Transverse colon (tissue), 4 donors: ENCODE measurements at regions not wholly inside any gene's neighbourhood (a gene's known extent, or its start where the extent isn't known, plus 50 kb on each side); places are given as distances from the start of the nearest gene placed in this dataset.

ENCODE experiments used
- DNase-seq: peaks from one replicate; pipeline ENCODE4 v3.0.0-alpha.2; 2019
- H3K27ac ChIP-seq, 4 donors: fragments of 200-600 bp; sonication (generic); 2 replicates each; pipeline ENCODE4 v1.5.1; 2016 to 2018; ENCODE audit warnings: inconsistent platforms in 4 of 4
- H3K27me3 ChIP-seq: fragments of 200-600 bp; sonication (generic); 2 replicates; pipeline ENCODE4 v1.5.1; 2017; ENCODE audit warnings: inconsistent platforms
- H3K36me3 ChIP-seq, 4 donors: fragments of 200-600 bp; sonication (generic); 2 replicates each; pipeline ENCODE4 v1.5.1; 2017 to 2019; ENCODE audit warnings: inconsistent platforms in 4 of 4
- H3K4me1 ChIP-seq, 4 donors: fragments of 200-600 bp; sonication (generic); 2 replicates each; pipeline ENCODE4 v1.5.1; 2017 to 2020; ENCODE audit warnings: inconsistent platforms in 4 of 4
- H3K4me3 ChIP-seq, 4 donors: fragments of 200-600 bp; sonication (generic); 1 replicate in 1 of 4; 2 replicates in 3 of 4; pipeline versions ENCODE4 v1.5.1 to v1.6.1; 2017 to 2019; ENCODE audit warnings: inconsistent platforms in 4 of 4
- H3K9me3 ChIP-seq, 2 donors: fragments of 200-600 bp; sonication (generic); 2 replicates each; pipeline ENCODE4 v1.5.1; 2017 to 2019; ENCODE audit warnings: inconsistent platforms in 2 of 2
- EP300 ChIP-seq: sonication (generic); formaldehyde crosslinking; IDR thresholded peaks from one replicate; pipeline ENCODE4 v1.6.1; 2017; ENCODE audit warnings: antibody characterized with exemption, low read depth
- POLR2A ChIP-seq: fragments of 450-650 bp; IDR thresholded peaks from one replicate; pipeline ENCODE4 v1.6.1; 2016; ENCODE audit warnings: antibody characterized with exemption, mild to moderate bottlenecking, moderate library complexity
- POLR2AphosphoS5 ChIP-seq, 3 donors: sonication (generic); formaldehyde crosslinking; IDR thresholded peaks; one replicate each; pipeline ENCODE4 v1.6.1; 2016; ENCODE audit warnings: antibody characterized with exemption in 3 of 3
- WGBS, 2 donors: methylation state at CpG; one replicate each; pipeline ENCODE4 v1.1.5; 2018; ENCODE audit warnings: low coverage in 1 of 2; 5-methylcytosine and 5-hydroxymethylcytosine counted together
- in situ Hi-C, 4 donors: fragments of 200-750 bp; cut with MboI; loops; one replicate each; pipeline versions ENCODE4 v1.15.0 to v1.15.1; 2017; ENCODE audit warnings: low sequenced_read_pairs in 3 of 4, low pct_ligation_motif_present in 1 of 4, low pct_unique_long_range_greater_than_20kb in 1 of 4
- intact Hi-C: fragments of 100-400 bp; cut with DNase I; formaldehyde crosslinking; loops from one replicate; pipeline ENCODE4 v1.15.1; 2023; ENCODE audit warnings: low total_unique reads
- TF ChIP-seq, protein P1 (sequence below), 5 experiments: fragments of 200-600 bp in 3 of 5; fragments of 450-650 bp in 2 of 5; sonication (generic) in 3 of 5; IDR thresholded peaks; 1 replicate in 2 of 5; 2 replicates in 3 of 5; pipeline ENCODE4 v1.5.1; 2016 to 2017; ENCODE audit warnings: antibody characterized with exemption in 5 of 5, inconsistent platforms in 3 of 5, mild to moderate bottlenecking in 2 of 5, moderate library complexity in 1 of 5

GRCh38 chr15:60208709-60209108 lies 189.1 kb downstream of the ANXA2 start:
- Histone ChIP-seq H3K9me3 (no peaks in the 10 kb centered on the region), H3K36me3 (no peaks in the 10 kb centered on the region), H3K4me1 (no peaks in the 10 kb centered on the region), H3K27ac (no peak overlapping the region), H3K27me3 (peaks cover 25% of the 10 kb centered on the region), H3K4me3 (no peak overlapping the region)
- in situ Hi-C loops, result no loop called here
- DNase-seq, result no peak
- intact Hi-C loops, result no loop called here
- TF ChIP-seq, protein P1, sequence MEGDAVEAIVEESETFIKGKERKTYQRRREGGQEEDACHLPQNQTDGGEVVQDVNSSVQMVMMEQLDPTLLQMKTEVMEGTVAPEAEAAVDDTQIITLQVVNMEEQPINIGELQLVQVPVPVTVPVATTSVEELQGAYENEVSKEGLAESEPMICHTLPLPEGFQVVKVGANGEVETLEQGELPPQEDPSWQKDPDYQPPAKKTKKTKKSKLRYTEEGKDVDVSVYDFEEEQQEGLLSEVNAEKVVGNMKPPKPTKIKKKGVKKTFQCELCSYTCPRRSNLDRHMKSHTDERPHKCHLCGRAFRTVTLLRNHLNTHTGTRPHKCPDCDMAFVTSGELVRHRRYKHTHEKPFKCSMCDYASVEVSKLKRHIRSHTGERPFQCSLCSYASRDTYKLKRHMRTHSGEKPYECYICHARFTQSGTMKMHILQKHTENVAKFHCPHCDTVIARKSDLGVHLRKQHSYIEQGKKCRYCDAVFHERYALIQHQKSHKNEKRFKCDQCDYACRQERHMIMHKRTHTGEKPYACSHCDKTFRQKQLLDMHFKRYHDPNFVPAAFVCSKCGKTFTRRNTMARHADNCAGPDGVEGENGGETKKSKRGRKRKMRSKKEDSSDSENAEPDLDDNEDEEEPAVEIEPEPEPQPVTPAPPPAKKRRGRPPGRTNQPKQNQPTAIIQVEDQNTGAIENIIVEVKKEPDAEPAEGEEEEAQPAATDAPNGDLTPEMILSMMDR (IDR thresholded peaks at IDR 0.05), result no peak
- TF ChIP-seq EP300 (no peak), POLR2A (no peak)
- 42 to 47% methylated on average over 4 of the region's 4 CpGs for WGBS, 2 donors

DNA sequence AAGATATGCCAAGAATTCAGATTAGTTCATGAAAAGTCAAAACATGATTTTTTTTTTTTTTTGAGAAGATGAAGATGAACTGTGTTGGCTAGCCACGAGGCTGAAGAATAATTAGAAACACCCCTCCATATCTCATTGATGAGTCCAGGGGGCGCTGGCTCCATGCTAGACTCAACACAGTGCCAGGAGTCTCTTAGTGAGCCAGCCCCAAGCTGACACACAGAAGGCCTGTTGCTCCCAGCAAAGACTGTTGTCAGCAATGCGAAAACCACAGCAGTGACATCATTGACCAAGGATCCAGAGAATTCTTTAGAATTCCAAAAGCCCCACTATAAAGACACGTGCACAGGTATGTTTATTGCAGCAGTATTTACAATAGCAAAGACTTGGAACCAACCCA lies 185.2 kb downstream of the ANXA2 start:
- H3K27me3 ChIP-seq, result no peaks in the 10 kb centered on the region

GRCh38 chr15:60213377-60214000 lies 184.3 kb downstream of the ANXA2 start:
- TF ChIP-seq POLR2AphosphoS5 (IDR thresholded peaks at IDR 0.05), result no peak
- no peak for TF ChIP-seq EP300
- no peak for TF ChIP-seq POLR2A
- Histone ChIP-seq H3K9me3 (no peaks in the 10 kb centered on the region), H3K27me3 (no peaks in the 10 kb centered on the region), H3K36me3 (no peaks in the 10 kb centered on the region), H3K4me3 (no peak overlapping the region), H3K27ac (no peak overlapping the region), H3K4me1 (no peaks in the 10 kb centered on the region)
- WGBS, 2 donors, result 33 to 63% methylated on average over 1 to 3 of the region's 3 CpGs
- intact Hi-C loops (no loop called here), in situ Hi-C loops (no loop called here)
- no peak for DNase-seq

More for the DNA sequence above, 185.2 kb downstream of the ANXA2 start:
- Histone ChIP-seq H3K4me3 (no peak overlapping the region), H3K4me1 (no peaks in the 10 kb centered on the region), H3K27ac (no peak overlapping the region), H3K9me3 (no peaks in the 10 kb centered on the region), H3K36me3 (no peaks in the 10 kb centered on the region)
- in situ Hi-C loops (no loop called here), intact Hi-C loops (no loop called here)
- WGBS, 2 donors, result 48 to 50% methylated on average over 2 to 4 of the region's 4 CpGs
- TF ChIP-seq POLR2AphosphoS5 (IDR thresholded peaks at IDR 0.05), result no peak
- TF ChIP-seq POLR2A, result no peak
- TF ChIP-seq, protein P1 (IDR thresholded peaks at IDR 0.05), result no peak
- no peak for TF ChIP-seq EP300
- DNase-seq, result no peak

- intact Hi-C loops (no loop called here), in situ Hi-C loops (no loop called here)
- H3K36me3 ChIP-seq, result no peaks in the 10 kb centered on the region
- H3K27me3 ChIP-seq, result no peaks in the 10 kb centered on the region
- no peaks in the 10 kb centered on the region for H3K4me1 ChIP-seq
- 83 to 89% methylated on average over 1 to 4 of the region's 4 CpGs for WGBS, 2 donors
- no peak overlapping the region for H3K4me3 ChIP-seq
- no peaks in the 10 kb centered on the region for H3K9me3 ChIP-seq
- TF ChIP-seq, protein P1 (IDR thresholded peaks at IDR 0.05), result no peak
- TF ChIP-seq POLR2AphosphoS5 (IDR thresholded peaks at IDR 0.05) (no peak), POLR2A (no peak), EP300 (no peak)
- H3K27ac ChIP-seq, result no peak overlapping the region
- no peak for DNase-seq
Observed at GRCh38 chr15:60214201-60214600, 183.6 kb downstream of the ANXA2 start.
